ENCODE measurements at regions not wholly inside any gene's neighbourhood (a gene's known extent, or its start where the extent isn't known, plus 50 kb on each side); places are given as distances from the start of the nearest gene placed in this dataset.

GRCh38 chr13:106183410-106184065 is 351.9 kb downstream of the EFNB2 start:
- TF ChIP-seq YY1 (IDR thresholded peaks at IDR 0.05; ENCODE audit: insufficient read depth, insufficient read length) (no peak), ZNF274 (IDR thresholded peaks at IDR 0.05; ENCODE audit: low read depth, low read length) (no peak), SUZ12 (IDR thresholded peaks at IDR 0.05; ENCODE audit: extremely low read depth, insufficient read depth, insufficient read length) (no peak)
